H1 (cell line): ENCODE measurements at regions not wholly inside any gene's neighbourhood (a gene's known extent, or its start where the extent isn't known, plus 50 kb on each side); places are given as distances from the start of the nearest gene placed in this dataset.

ENCODE experiments used
- CTCF ChIA-PET: fragments of 300-600 bp; sonication (Branson Sonifier 250); formaldehyde crosslinking; loops from one replicate; lab custom pipeline; 2021; ENCODE audit not compliant: partially characterized antibody; lab: Charles Lee
- POLR2A ChIA-PET: fragments of 300-600 bp; sonication (Branson Sonifier 250); formaldehyde crosslinking; loops from one replicate; lab custom pipeline; 2021; ENCODE audit warnings: inconsistent platforms; ENCODE audit not compliant: partially characterized antibody; lab: Charles Lee
- DNase-seq, 2 experiments: peaks; one replicate each; pipeline versions ENCODE4 v3.0.0 to v3.0.0-alpha.2; 2010 to 2022; ENCODE audit warnings: low spot score in 2 of 2, low read depth in 1 of 2, mixed read lengths in 1 of 2
- FAIRE-seq: peaks from 2 replicates; lab custom pipeline; 2011; peaks lifted over from hg19 to GRCh38; lab: Jason Lieb, UNC
- H2AFZ ChIP-seq: 2 replicates; pipeline ENCODE4 v1.8.1; 2012; ENCODE audit warnings: low read length, inconsistent platforms
- H2AK5ac ChIP-seq: 2 replicates; pipeline ENCODE4 v1.6.1; 2013; ENCODE audit warnings: low read depth, low read length
- H2BK120ac ChIP-seq: replicated peaks from 2 replicates; pipeline ENCODE3; 2013; ENCODE audit warnings: low read depth, low read length, inconsistent platforms
- H2BK12ac ChIP-seq: 2 replicates; pipeline ENCODE4 v1.6.1; 2013; ENCODE audit warnings: low read depth, low read length
- H2BK15ac ChIP-seq: 2 replicates; pipeline ENCODE4 v1.6.1; 2013; ENCODE audit warnings: low read length
- H2BK20ac ChIP-seq: 2 replicates; pipeline ENCODE4 v1.6.1; 2013; ENCODE audit warnings: low read length
- H2BK5ac ChIP-seq: 2 replicates; pipeline ENCODE4 v1.6.1; 2013; ENCODE audit warnings: low read depth, low read length
- H3K14ac ChIP-seq: 2 replicates; pipeline ENCODE4 v1.6.1; 2013; ENCODE audit warnings: inconsistent platforms; ENCODE audit not compliant: insufficient read length
- H3K18ac ChIP-seq: 2 replicates; pipeline ENCODE4 v1.6.1; 2013; ENCODE audit warnings: low read length; ENCODE audit errors: extremely low read depth
- H3K23ac ChIP-seq: 2 replicates; pipeline ENCODE4 v1.6.1; 2013; ENCODE audit warnings: inconsistent platforms; ENCODE audit not compliant: insufficient read length
- H3K23me2 ChIP-seq: 2 replicates; pipeline ENCODE4 v1.6.1; 2013; ENCODE audit warnings: low read depth, low read length
- H3K27ac ChIP-seq: 2 replicates; pipeline ENCODE4 v1.6.1; 2011; ENCODE audit warnings: low read depth, low read length, inconsistent platforms
- H3K27me3 ChIP-seq, 4 experiments: replicated peaks in 1 of 4; 1 replicate in 1 of 4; 2 replicates in 3 of 4; pipeline versions ENCODE4 v1.6.1 to v1.8.1; 2011 to 2013; ENCODE audit warnings: low read length in 3 of 4, mild to moderate bottlenecking in 3 of 4, inconsistent platforms in 2 of 4, mixed read lengths in 2 of 4, moderate library complexity in 1 of 4; ENCODE audit not compliant: control insufficient read depth in 3 of 4, insufficient read depth in 3 of 4; ENCODE audit errors: extremely low read depth in 1 of 4
- H3K36me3 ChIP-seq, 4 experiments: 2 replicates each; pipeline versions ENCODE4 v1.6.1 to v1.8.1; 2011 to 2013; ENCODE audit warnings: mild to moderate bottlenecking in 4 of 4, low read length in 3 of 4, moderate library complexity in 2 of 4, control low read depth in 1 of 4, inconsistent platforms in 1 of 4; ENCODE audit not compliant: insufficient read depth in 4 of 4, control insufficient read depth in 2 of 4
- H3K4ac ChIP-seq: replicated peaks from 2 replicates; pipeline ENCODE3; 2013; ENCODE audit warnings: low read length, low read depth, mixed read lengths, inconsistent platforms; ENCODE audit not compliant: insufficient read length
- H3K4me1 ChIP-seq, 4 experiments: replicated peaks in 1 of 4; 1 replicate in 1 of 4; 2 replicates in 3 of 4; pipeline versions ENCODE4 v1.6.1 to v1.8.1; 2011 to 2013; ENCODE audit warnings: low read length in 3 of 4, inconsistent platforms in 2 of 4, mixed read lengths in 1 of 4; ENCODE audit not compliant: insufficient read depth in 4 of 4, control insufficient read depth in 3 of 4
- H3K4me2 ChIP-seq, 2 experiments: 2 replicates each; pipeline versions ENCODE4 v1.6.1 to v1.8.1; 2011 to 2013; ENCODE audit warnings: low read depth in 2 of 2, low read length in 2 of 2, control low read depth in 1 of 2, inconsistent platforms in 1 of 2, mild to moderate bottlenecking in 1 of 2; ENCODE audit not compliant: insufficient read depth in 1 of 2
- H3K4me3 ChIP-seq, 4 experiments: fragments of 200-600, 300-600 bp in 1 of 4; sonication (generic), shearing (Covaris generic), sonication (Bioruptor Twin) in 1 of 4; 2 replicates each; pipeline versions ENCODE4 v1.5.1 to v1.8.1; 2011 to 2016; ENCODE audit warnings: low read length in 4 of 4, low read depth in 3 of 4, control low read depth in 2 of 4, inconsistent platforms in 2 of 4, mild to moderate bottlenecking in 2 of 4, mixed read lengths in 1 of 4, moderate library complexity in 1 of 4; ENCODE audit not compliant: insufficient read depth in 2 of 4; ENCODE audit errors: extremely low read depth in 1 of 4
- H3K56ac ChIP-seq: replicated peaks from 2 replicates; pipeline ENCODE3; 2013; ENCODE audit warnings: low read depth, mild to moderate bottlenecking, mixed read lengths, low read length, inconsistent platforms; ENCODE audit not compliant: insufficient read length
- H3K79me1 ChIP-seq: 2 replicates; pipeline ENCODE4 v1.6.1; 2013; ENCODE audit warnings: low read depth, low read length, control low read depth
- H3K79me2 ChIP-seq, 2 experiments: 2 replicates each; pipeline versions ENCODE4 v1.6.1 to v1.8.1; 2012 to 2013; ENCODE audit warnings: low read length in 2 of 2, mild to moderate bottlenecking in 2 of 2, inconsistent platforms in 1 of 2; ENCODE audit not compliant: insufficient read depth in 2 of 2, control insufficient read depth in 1 of 2
- H3K9ac ChIP-seq, 4 experiments: replicated peaks in 1 of 4; 1 replicate in 1 of 4; 2 replicates in 3 of 4; pipeline versions ENCODE4 v1.6.1 to v1.8.1; 2011 to 2013; ENCODE audit warnings: low read depth in 3 of 4, low read length in 3 of 4, control low read depth in 2 of 4, mild to moderate bottlenecking in 2 of 4, moderate library complexity in 2 of 4, inconsistent platforms in 1 of 4; ENCODE audit errors: extremely low read depth in 1 of 4
- H3K9me3 ChIP-seq, 2 experiments: 2 replicates each; pipeline versions ENCODE4 v1.6.1 to v1.8.1; 2012 to 2013; ENCODE audit warnings: mild to moderate bottlenecking in 2 of 2, moderate library complexity in 2 of 2, control low read depth in 1 of 2, inconsistent platforms in 1 of 2, low read depth in 1 of 2, low read length in 1 of 2, mixed read lengths in 1 of 2; ENCODE audit not compliant: insufficient read depth in 2 of 2
- H4K20me1 ChIP-seq, 2 experiments: replicated peaks in 1 of 2; 2 replicates each; pipeline versions ENCODE3 to v1.8.1; 2011 to 2013; ENCODE audit warnings: inconsistent platforms in 2 of 2, low read length in 2 of 2, mild to moderate bottlenecking in 1 of 2; ENCODE audit not compliant: insufficient read depth in 2 of 2, control insufficient read depth in 1 of 2
- H4K5ac ChIP-seq: 2 replicates; pipeline ENCODE4 v1.6.1; 2013; ENCODE audit warnings: low read length, low read depth, mixed read lengths, inconsistent platforms; ENCODE audit not compliant: insufficient read length
- H4K8ac ChIP-seq: 2 replicates; pipeline ENCODE4 v1.8.0; 2013; ENCODE audit warnings: mild to moderate bottlenecking, moderate library complexity, low read length, inconsistent platforms; ENCODE audit not compliant: insufficient read depth; ENCODE audit errors: extremely low read depth
- H4K91ac ChIP-seq: replicated peaks from 2 replicates; pipeline ENCODE3; 2013; ENCODE audit warnings: low read length, mixed read lengths, inconsistent platforms; ENCODE audit not compliant: insufficient read length
- WGBS, 2 experiments: shearing (Covaris generic) in 1 of 2; methylation state at CpG; one replicate each; pipeline versions ENCODE4 v1.1.6 to v1.1.7; 2013 to 2015; ENCODE audit warnings: low lambda C conversion rate in 2 of 2, mixed read lengths in 2 of 2, inconsistent platforms in 1 of 2, low coverage in 1 of 2, missing lambda C conversion rate in 1 of 2; ENCODE audit not compliant: insufficient replicate concordance in 2 of 2, insufficient coverage in 1 of 2, insufficient read length in 1 of 2; ENCODE audit errors: extremely low coverage in 1 of 2, missing lambda C conversion rate in 1 of 2; 5-methylcytosine and 5-hydroxymethylcytosine counted together

DNA sequence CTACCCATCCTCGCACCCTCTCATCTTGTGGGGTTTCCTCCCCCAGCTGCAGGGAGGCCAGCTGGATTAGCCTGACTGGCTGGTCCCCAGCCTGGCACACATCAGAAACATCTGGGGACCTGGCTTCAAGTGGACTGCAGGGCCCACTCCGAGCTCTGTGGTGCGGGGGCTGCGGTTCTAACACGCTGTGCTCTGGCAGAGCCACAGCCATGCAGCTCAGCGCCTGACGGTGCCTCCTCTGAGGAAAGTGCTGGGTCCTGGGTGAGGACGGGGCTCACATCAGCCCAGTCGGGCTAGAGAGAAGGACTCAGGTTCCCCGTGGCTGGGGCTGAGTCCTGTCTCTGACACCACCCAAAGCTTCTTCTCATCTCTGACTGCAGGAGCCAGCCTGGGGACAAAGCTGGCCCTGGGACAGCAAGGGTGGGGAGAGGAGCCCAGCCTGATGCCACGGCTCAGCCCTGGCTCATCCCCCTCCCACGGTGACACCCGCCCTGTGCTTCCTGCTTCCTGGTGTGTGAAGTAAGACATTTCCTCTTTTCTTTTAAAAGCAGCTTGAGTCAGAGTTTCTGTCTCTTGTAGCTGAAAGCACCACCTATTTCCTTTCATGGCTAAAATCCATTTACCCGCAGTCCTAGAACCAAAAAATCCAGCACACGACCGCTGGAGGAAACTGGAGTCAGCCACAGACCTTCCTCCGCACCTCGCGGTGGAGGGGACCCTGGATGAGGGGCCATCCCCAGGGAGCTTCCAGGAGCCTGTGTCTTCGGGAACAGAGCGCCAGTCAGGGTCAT is 127.4 kb upstream of the AFDN start:
- Histone ChIP-seq H3K27ac (no peak overlapping the region), H2AFZ (peak overlapping the region; percentile 34; the same call in 1 of the 2 replicates)
- POLR2A ChIA-PET: no interaction called here

More for the DNA sequence above, 127.4 kb upstream of the AFDN start:
- Histone ChIP-seq H2BK12ac (peak overlapping the region; percentile 60; the same call in 1 of the 2 replicates), H2BK5ac (peak overlapping the region; percentile 49; the same call in 1 of the 2 replicates), H3K4me1 (peaks cover 0 to 6% (median 3%) of the 10 kb centered on the region in 4 experiments; a peak in 3 of 7 replicates), H3K27me3 (no peaks in the 10 kb centered on the region), H2BK120ac (no peak overlapping the region), H2AK5ac (no peak overlapping the region), H3K23me2 (no peaks in the 10 kb centered on the region), H3K36me3 (no peaks in the 10 kb centered on the region), H4K91ac (peak overlapping the region; percentile 17), H3K4ac (no peak overlapping the region), H3K14ac (no peak overlapping the region), H3K79me1 (no peaks in the 10 kb centered on the region), H3K23ac (no peak overlapping the region), H3K9ac (no peak overlapping the region; a peak in 1 of 7 replicates), H2BK20ac (peak overlapping the region; percentile 90; the same call in 1 of the 2 replicates), H3K9me3 (no peaks in the 10 kb centered on the region), H3K18ac (peak overlapping the region; percentile 60), H3K79me2 (no peaks in the 10 kb centered on the region), H4K5ac (peak overlapping the region; percentile 37), H2BK15ac (0 out of 2 replicates have a peak overlapping the region, but pooled peaks have one; percentile 46), H3K4me3 (no peak overlapping the region), H3K56ac (no peak overlapping the region), H4K20me1 (no peaks in the 10 kb centered on the region), H3K4me2 (no peak overlapping the region), H4K8ac (peak overlapping the region; percentile 73; the same call in 1 of the 2 replicates)
- CTCF ChIA-PET: interaction anchor here (0.8 to 1.3 kb wide), 3 partner anchors 9 to 200 kb away, joined by 3 to 7 read pairs (median 3); no protein-coding TSS in a partner anchor
- DNase-seq (no peak), FAIRE-seq (no peak)
- 86% methylated on average over 21 of the region's 21 CpGs; no CpG with 5 or more reads in 1 of the 2 experiments for WGBS, 2 experiments
